Spleen (tissue), 11 donors: ENCODE measurements at regions not wholly inside any gene's neighbourhood (a gene's known extent, or its start where the extent isn't known, plus 50 kb on each side); places are given as distances from the start of the nearest gene placed in this dataset.

ENCODE experiments used
- DNase-seq: peaks from one replicate; pipeline ENCODE4 v3.0.0-alpha.2; 2020
- H3K27ac ChIP-seq, 8 donors: fragments of 200-600 bp; sonication (generic) in 7 of 8; 1 replicate in 4 of 8; 2 replicates in 4 of 8; pipeline versions ENCODE4 v1.5.0 to v1.8.0; 2016 to 2021; ENCODE audit warnings: inconsistent platforms in 4 of 8, mild to moderate bottlenecking in 4 of 8, moderate library complexity in 1 of 8
- H3K27me3 ChIP-seq, 7 donors: fragments of 200-600 bp; sonication (generic) in 6 of 7; replicated peaks in 1 of 7; 1 replicate in 4 of 7; 2 replicates in 3 of 7; pipeline versions ENCODE4 v1.5.0 to v1.8.0; 2016 to 2021; ENCODE audit warnings: inconsistent platforms in 3 of 7, mild to moderate bottlenecking in 1 of 7
- H3K36me3 ChIP-seq, 6 donors: fragments of 200-600 bp; sonication (generic) in 5 of 6; 1 replicate in 4 of 6; 2 replicates in 2 of 6; pipeline versions ENCODE4 v1.5.0 to v1.8.0; 2016 to 2021; ENCODE audit warnings: inconsistent platforms in 2 of 6
- H3K4me1 ChIP-seq, 6 donors: fragments of 200-600 bp; sonication (generic) in 5 of 6; 1 replicate in 3 of 6; 2 replicates in 3 of 6; pipeline versions ENCODE4 v1.5.0 to v1.8.0; 2016 to 2021; ENCODE audit warnings: inconsistent platforms in 3 of 6
- H3K4me3 ChIP-seq, 8 donors: fragments of 200-600 bp; sonication (generic) in 7 of 8; 1 replicate in 4 of 8; 2 replicates in 4 of 8; pipeline versions ENCODE4 v1.5.0 to v1.8.0; 2016 to 2021; ENCODE audit warnings: inconsistent platforms in 4 of 8, mild to moderate bottlenecking in 4 of 8, moderate library complexity in 2 of 8
- H3K9me3 ChIP-seq, 8 donors: fragments of 200-600 bp; sonication (generic) in 7 of 8; 1 replicate in 4 of 8; 2 replicates in 4 of 8; pipeline versions ENCODE4 v1.5.0 to v1.8.0; 2016 to 2021; ENCODE audit warnings: inconsistent platforms in 4 of 8
- CTCF ChIP-seq, 11 experiments: fragments of 200-600 bp in 7 of 11; fragments of 450-650 bp in 4 of 11; sonication (generic) in 4 of 11; IDR thresholded peaks in 8 of 11; conservative IDR thresholded peaks in 3 of 11; 1 replicate in 7 of 11; 2 replicates in 4 of 11; pipeline versions ENCODE4 v1.4.0 to v1.8.0; 2016 to 2021; ENCODE audit warnings: antibody characterized with exemption in 11 of 11, inconsistent platforms in 4 of 11, mild to moderate bottlenecking in 1 of 11
- POLR2A ChIP-seq, 3 donors: fragments of 450-650 bp; IDR thresholded peaks; one replicate each; pipeline ENCODE4 v1.5.1; 2017; ENCODE audit warnings: antibody characterized with exemption in 3 of 3, mild to moderate bottlenecking in 1 of 3
- POLR2AphosphoS5 ChIP-seq, 3 donors: sonication (generic); formaldehyde crosslinking; IDR thresholded peaks; one replicate each; pipeline ENCODE4 v1.5.1; 2017; ENCODE audit warnings: antibody characterized with exemption in 3 of 3
- WGBS, 5 donors: extraction: QIAGEN DNeasy Blood & Tissue Kit in 3 of 5; methylation state at CpG; one replicate each; pipeline versions ENCODE4 v1.1.5 to v1.1.7; 2013 to 2018; 5-methylcytosine and 5-hydroxymethylcytosine counted together
- intact Hi-C: fragments of 100-400 bp; cut with DNase I; formaldehyde crosslinking; loops from one replicate; pipeline ENCODE4 v1.15.0; 2023; ENCODE audit warnings: low total_unique reads
- donor health status: healthy with polysubstance abuse.
- donor health status: DM: no; HTN: no; CAD: no; lungs with moderate emphysema.
- donor health status: DM: no; HTN: no; CAD: no.
- donor health status: Bipolar disorder and iron deficiency.
- donor health status: healthy.
- donor health status: DM: no; HTN: no; CAD: no.
- donor health status: DM: yes; HTN: yes; CAD: no.

DNA sequence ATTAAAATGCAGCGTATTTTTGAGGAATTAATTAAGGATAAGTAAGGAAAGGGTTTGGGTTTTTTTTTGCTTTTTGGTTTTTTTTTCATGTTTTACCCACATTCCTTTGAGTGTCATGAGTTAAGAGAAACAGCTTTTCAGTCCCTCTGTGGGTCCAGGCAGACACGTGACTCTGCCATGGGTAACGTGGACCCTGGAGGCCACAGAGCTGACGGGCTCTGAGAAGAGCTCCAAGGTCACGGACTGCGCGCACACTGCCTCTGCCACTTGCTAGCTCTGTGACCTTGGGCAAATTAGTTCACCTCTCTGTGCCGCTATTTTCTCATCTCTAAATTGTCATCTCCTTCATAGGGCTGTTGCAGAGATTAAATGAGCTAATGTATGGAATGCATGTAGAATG is 588.2 kb upstream of the CDH11 start:
- TF ChIP-seq CTCF (IDR thresholded peaks at IDR 0.05 in 8 of 11, conservative IDR thresholded peaks at IDR 0.05 in 3 of 11) (no peak), POLR2AphosphoS5 (IDR thresholded peaks at IDR 0.05) (no peak), POLR2A (IDR thresholded peaks at IDR 0.05) (no peak)

DNA sequence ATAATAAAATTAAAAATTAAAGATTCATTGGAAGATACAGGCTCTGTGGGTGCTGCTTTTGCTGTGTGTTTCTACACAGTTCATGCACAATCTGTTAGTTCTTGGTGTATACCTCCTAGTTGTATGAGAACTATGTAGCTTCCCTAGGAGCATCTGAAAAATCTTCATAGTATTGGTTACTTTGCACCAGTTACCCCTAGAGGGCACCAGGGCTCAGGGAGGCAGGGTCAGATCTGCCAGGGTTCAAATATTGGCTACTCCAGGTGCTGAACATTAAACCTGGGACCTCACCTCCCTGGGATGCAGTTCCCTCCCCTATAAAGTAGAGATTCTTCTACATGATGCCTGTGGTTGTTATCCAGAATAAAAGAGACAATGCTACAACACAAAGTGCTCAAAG is 583.0 kb upstream of the CDH11 start:
- Histone ChIP-seq H3K9me3 (no peaks in the 10 kb centered on the region), H3K4me1 (peaks cover 0 to 3% (median 0%) of the 10 kb centered on the region in 6 donors), H3K27me3 (no peaks in the 10 kb centered on the region), H3K27ac (no peak overlapping the region), H3K4me3 (no peak overlapping the region), H3K36me3 (no peaks in the 10 kb centered on the region)
- intact Hi-C loops = no loop called here
- no peak for DNase-seq
- TF ChIP-seq CTCF (IDR thresholded peaks at IDR 0.05 in 8 of 11, conservative IDR thresholded peaks at IDR 0.05 in 3 of 11) (no peak), POLR2A (IDR thresholded peaks at IDR 0.05) (no peak), POLR2AphosphoS5 (IDR thresholded peaks at IDR 0.05) (no peak)

More for the DNA sequence above, 588.2 kb upstream of the CDH11 start:
- Histone ChIP-seq H3K27me3 (no peaks in the 10 kb centered on the region), H3K4me1 (peaks cover 0 to 3% (median 0%) of the 10 kb centered on the region in 6 donors), H3K9me3 (no peaks in the 10 kb centered on the region), H3K27ac (no peak overlapping the region), H3K36me3 (no peaks in the 10 kb centered on the region), H3K4me3 (no peak overlapping the region)
- no peak for DNase-seq
- intact Hi-C loops = no loop called here
- 66 to 89% (median 75%) methylated on average over 8 of the region's 8 CpGs for WGBS, 5 donors

- no peak overlapping the region for H3K27ac ChIP-seq
- no peak for TF ChIP-seq POLR2A (IDR thresholded peaks at IDR 0.05)
- no peak for TF ChIP-seq CTCF (IDR thresholded peaks at IDR 0.05 in 8 of 11, conservative IDR thresholded peaks at IDR 0.05 in 3 of 11)
- TF ChIP-seq POLR2AphosphoS5 (IDR thresholded peaks at IDR 0.05) = no peak
- no peaks in the 10 kb centered on the region for H3K36me3 ChIP-seq
- no peak for DNase-seq
- no peaks in the 10 kb centered on the region for H3K4me1 ChIP-seq
- no peaks in the 10 kb centered on the region for H3K9me3 ChIP-seq
- no peak overlapping the region for H3K4me3 ChIP-seq
- WGBS, 5 donors = 76 to 88% (median 80%) methylated on average over 8 of the region's 8 CpGs
- no peaks in the 10 kb centered on the region for H3K27me3 ChIP-seq
- intact Hi-C loops = no loop called here
Observed at GRCh38 chr16:65702707-65703402, 581.0 kb upstream of the CDH11 start.

GRCh38 chr16:65700596-65700995 is 578.7 kb upstream of the CDH11 start:
- intact Hi-C loops = no loop called here
- Histone ChIP-seq H3K9me3 (no peaks in the 10 kb centered on the region), H3K4me3 (no peak overlapping the region), H3K36me3 (no peaks in the 10 kb centered on the region), H3K27ac (no peak overlapping the region), H3K27me3 (no peaks in the 10 kb centered on the region), H3K4me1 (no peaks in the 10 kb centered on the region)
- WGBS, 5 donors = 56 to 90% (median 74%) methylated on average over 2 of the region's 2 CpGs
- DNase-seq = no peak
- TF ChIP-seq POLR2AphosphoS5 (IDR thresholded peaks at IDR 0.05) (no peak), POLR2A (IDR thresholded peaks at IDR 0.05) (no peak), CTCF (IDR thresholded peaks at IDR 0.05 in 8 of 11, conservative IDR thresholded peaks at IDR 0.05 in 3 of 11) (no peak)
